KMS-11 (cell line): ENCODE measurements at regions not wholly inside any gene's neighbourhood (a gene's known extent, or its start where the extent isn't known, plus 50 kb on each side); places are given as distances from the start of the nearest gene placed in this dataset.
A peak's percentile ranks its signal among the peaks of the same experiment; 100 is the strongest.

Experiments used
- H2AFZ ChIP-seq: fragments of 200-600 bp; sonication (generic); 2 replicates; pipeline ENCODE4 v1.6.1; 2016; ENCODE audit warnings: antibody characterized with exemption, mixed run types, low read depth
- H3K27ac ChIP-seq: fragments of 200-600 bp; sonication (generic); 2 replicates; pipeline ENCODE4 v1.6.1; 2016; ENCODE audit warnings: mild to moderate bottlenecking, mixed run types
- H3K27me3 ChIP-seq: fragments of 200-600 bp; sonication (generic); 2 replicates; pipeline ENCODE4 v1.6.1; 2017; ENCODE audit warnings: mild to moderate bottlenecking, low read depth, mixed run types, moderate library complexity; ENCODE audit not compliant: insufficient read depth
- H3K36me3 ChIP-seq: fragments of 200-600 bp; sonication (generic); 2 replicates; pipeline ENCODE4 v1.6.1; 2017; ENCODE audit warnings: mild to moderate bottlenecking, mixed run types; ENCODE audit not compliant: insufficient read depth
- H3K4me1 ChIP-seq: fragments of 200-600 bp; sonication (generic); 2 replicates; pipeline ENCODE4 v1.6.1; 2016; ENCODE audit warnings: mild to moderate bottlenecking, low read depth, mixed run types; ENCODE audit not compliant: poor library complexity, severe bottlenecking
- H3K4me2 ChIP-seq: fragments of 200-600 bp; sonication (generic); 2 replicates; pipeline ENCODE4 v1.7.0; 2016; ENCODE audit warnings: mild to moderate bottlenecking, mixed run types
- H3K4me3 ChIP-seq: fragments of 200-600 bp; sonication (generic); IDR thresholded peaks from 2 replicates; pipeline ENCODE4 v1.6.1; 2017; ENCODE audit warnings: low read depth, low read length, mixed read lengths; ENCODE audit not compliant: insufficient read depth
- H3K79me2 ChIP-seq: fragments of 200-600 bp; sonication (generic); 2 replicates; pipeline ENCODE4 v1.6.1; 2016; ENCODE audit warnings: low read depth, mixed run types; ENCODE audit not compliant: insufficient read depth
- H3K9ac ChIP-seq: fragments of 200-600 bp; sonication (generic); 2 replicates; pipeline ENCODE4 v1.6.1; 2016; ENCODE audit warnings: mild to moderate bottlenecking, mixed run types
- H4K20me1 ChIP-seq: fragments of 200-600 bp; sonication (generic); 2 replicates; pipeline ENCODE4 v1.6.1; 2016; ENCODE audit warnings: mild to moderate bottlenecking, mixed run types; ENCODE audit not compliant: insufficient read depth
- CTCF ChIP-seq: fragments of 200-600 bp; sonication (generic); conservative IDR thresholded peaks from 2 replicates; pipeline ENCODE4 v1.6.1; 2017; ENCODE audit warnings: low read depth, mild to moderate bottlenecking, antibody characterized with exemption, low read length, moderate library complexity, mixed read lengths

- peaks cover 17% of the 10 kb centered on the region for H4K20me1 ChIP-seq
- H3K4me3 ChIP-seq, result no peak overlapping the region
- peaks cover 29% of the 10 kb centered on the region for H3K4me1 ChIP-seq
- H2AFZ ChIP-seq, result no peak overlapping the region
- peaks cover 100% of the 10 kb centered on the region for H3K79me2 ChIP-seq
- H3K9ac ChIP-seq, result no peak overlapping the region
- no peak for TF ChIP-seq CTCF
- H3K36me3 ChIP-seq, result peaks cover 13% of the 10 kb centered on the region; the same call in 1 of the 2 replicates
- H3K4me2 ChIP-seq, result no peak overlapping the region
- no peak overlapping the region for H3K27ac ChIP-seq
- H3K27me3 ChIP-seq, result no peaks in the 10 kb centered on the region
These were observed 206.9 kb upstream of the KLF14 start for GRCh38 chr7:130940907-130941306.

- Histone ChIP-seq H3K36me3 (peaks cover 13% of the 10 kb centered on the region; the same call in 1 of the 2 replicates), H2AFZ (no peak overlapping the region)
These were observed 207.6 kb upstream of the KLF14 start for GRCh38 chr7:130941322-130942210.

GRCh38 chr7:130942211-130942964 is 208.4 kb upstream of the KLF14 start:
- Histone ChIP-seq H3K4me1 (peaks cover 44% of the 10 kb centered on the region), H4K20me1 (peaks cover 30% of the 10 kb centered on the region), H3K9ac (no peak overlapping the region), H3K4me2 (peak overlapping the region; percentile 13; the same call in 1 of the 2 replicates), H3K79me2 (peaks cover 100% of the 10 kb centered on the region), H3K36me3 (peaks cover 13% of the 10 kb centered on the region; the same call in 1 of the 2 replicates), H3K27ac (peak overlapping the region; percentile 24; the same call in 1 of the 2 replicates), H2AFZ (no peak overlapping the region), H3K27me3 (no peaks in the 10 kb centered on the region), H3K4me3 (no peak overlapping the region)
- TF ChIP-seq CTCF, result no peak

More at GRCh38 chr7:130941322-130942210, 207.6 kb upstream of the KLF14 start:
- Histone ChIP-seq H3K4me3 (no peak overlapping the region), H3K4me1 (peaks cover 36% of the 10 kb centered on the region), H4K20me1 (peaks cover 22% of the 10 kb centered on the region), H3K27ac (peak overlapping the region; percentile 8; the same call in 1 of the 2 replicates), H3K4me2 (no peak overlapping the region), H3K27me3 (no peaks in the 10 kb centered on the region), H3K79me2 (peaks cover 100% of the 10 kb centered on the region), H3K9ac (no peak overlapping the region)
- TF ChIP-seq CTCF, result no peak

GRCh38 chr7:130943336-130943901 is 209.4 kb upstream of the KLF14 start:
- Histone ChIP-seq H3K36me3 (peaks cover 13% of the 10 kb centered on the region; the same call in 1 of the 2 replicates), H3K9ac (no peak overlapping the region), H2AFZ (no peak overlapping the region), H4K20me1 (peaks cover 36% of the 10 kb centered on the region), H3K27ac (no peak overlapping the region), H3K4me2 (peak overlapping the region; percentile 2; the same call in 1 of the 2 replicates), H3K27me3 (no peaks in the 10 kb centered on the region), H3K4me1 (peaks cover 54% of the 10 kb centered on the region), H3K4me3 (no peak overlapping the region), H3K79me2 (peaks cover 99% of the 10 kb centered on the region)
- no peak for TF ChIP-seq CTCF
